ENCODE measurements at regions not wholly inside any gene's neighbourhood (a gene's known extent, or its start where the extent isn't known, plus 50 kb on each side); places are given as distances from the start of the nearest gene placed in this dataset.
"Not testable (repeated sequence)": the region's sequence is repeated elsewhere in the genome, so short reads cannot be mapped to it uniquely, and the experiment has no call there.

DNA sequence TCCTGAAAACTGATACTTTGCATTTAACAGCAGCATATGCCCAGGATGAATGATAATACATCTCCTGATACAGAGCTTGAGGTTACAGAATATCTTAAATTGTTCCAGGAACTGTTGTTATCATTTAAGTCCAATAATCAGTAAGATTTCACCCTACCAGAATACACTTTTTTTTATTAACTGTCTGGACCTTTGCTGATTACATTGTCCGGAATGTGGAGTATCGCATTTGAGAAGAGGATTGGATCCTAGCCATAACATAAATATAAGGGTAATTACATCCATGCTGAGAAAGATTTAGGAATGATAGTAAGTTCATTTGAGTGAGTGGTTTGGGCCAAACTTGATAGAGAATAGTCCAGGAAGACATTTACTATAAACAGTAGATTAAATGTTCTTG, 112.2 kb upstream of the FBXO28 start:
- POLR2A ChIA-PET, H3K27ac Mint-ChIP-seq, CTCF ChIA-PET: not testable (repeated sequence)

DNA sequence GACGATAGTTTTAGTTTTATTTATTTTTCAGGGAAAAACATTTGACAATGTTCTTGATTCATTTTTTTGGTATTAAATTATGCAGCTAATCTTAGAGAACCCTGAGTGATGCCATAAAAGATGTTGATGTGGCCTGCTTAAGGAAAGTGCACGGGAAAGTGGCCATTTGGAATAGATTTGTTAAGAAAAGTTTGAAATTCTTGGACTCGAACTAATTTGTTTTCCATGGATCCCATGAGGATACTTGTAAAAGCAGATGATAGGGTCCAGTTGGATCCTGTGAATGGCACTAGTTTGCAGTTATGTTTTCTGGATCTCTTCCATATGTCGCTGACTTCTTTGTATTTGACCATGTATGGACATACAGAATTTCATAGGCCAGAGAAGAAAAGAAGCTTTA, 114.2 kb upstream of the FBXO28 start:
- H3K36me3 Mint-ChIP-seq, result not testable (repeated sequence)
- peaks cover 16% of the 10 kb centered on the region for H3K4me1 Mint-ChIP-seq (ENCODE audit: low read depth)

More for the DNA sequence above, 112.2 kb upstream of the FBXO28 start:
- H3K4me3 Mint-ChIP-seq, H3K27me3 Mint-ChIP-seq, H3K9me3 Mint-ChIP-seq, DNase-seq: not testable (repeated sequence)
- H3K4me1 Mint-ChIP-seq (ENCODE audit: low read depth), result peaks cover 16% of the 10 kb centered on the region
- peaks cover 12% of the 10 kb centered on the region for H3K36me3 Mint-ChIP-seq
- intact Hi-C loops (cut with micrococcal nuclease), result loop anchor here (5.0 kb wide), 1 partner anchor 304 kb away; no protein-coding TSS in a partner anchor

DNA sequence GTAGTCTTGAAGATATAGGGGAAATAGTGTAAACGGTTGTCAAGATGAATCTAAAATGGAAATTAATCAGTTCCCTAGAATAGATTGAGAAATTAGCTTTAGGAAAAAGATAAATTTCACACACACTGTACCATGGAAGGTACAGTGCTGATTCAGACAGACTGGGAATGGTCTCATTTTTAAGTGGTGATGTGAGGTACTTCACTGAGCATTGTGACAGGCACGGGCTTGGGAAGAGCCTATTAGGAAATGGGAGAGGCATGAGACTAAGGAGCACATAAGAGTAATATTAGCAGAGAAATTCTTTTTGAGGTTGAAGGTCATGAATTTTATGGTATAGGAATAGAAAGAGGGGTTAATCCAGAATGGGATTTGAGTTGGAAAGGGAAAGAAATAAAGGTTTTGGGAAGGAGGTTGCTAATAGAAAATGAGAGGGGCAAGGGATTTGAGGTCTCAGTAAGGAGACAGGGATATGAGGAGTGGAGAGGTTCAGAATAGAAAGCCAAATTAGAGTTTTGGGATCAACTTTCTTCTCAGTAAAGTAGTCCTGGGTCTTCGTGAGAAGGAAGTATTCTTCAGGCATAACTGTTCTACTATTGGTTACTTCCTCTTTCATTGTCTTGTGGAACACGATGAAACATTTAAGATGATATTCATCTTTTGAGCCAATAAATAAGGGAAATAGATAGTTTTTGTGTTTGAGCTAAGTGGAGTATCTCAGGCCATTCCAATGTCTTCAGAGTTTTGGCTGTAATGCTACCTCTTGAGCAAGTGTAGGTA, 115.0 kb upstream of the FBXO28 start:
- CTCF ChIA-PET; H3K36me3 Mint-ChIP-seq; H3K9me3 Mint-ChIP-seq; POLR2A ChIA-PET; DNase-seq; H3K4me3 Mint-ChIP-seq; H3K27ac Mint-ChIP-seq; H3K4me1 Mint-ChIP-seq (ENCODE audit: low read depth); H3K27me3 Mint-ChIP-seq: not testable (repeated sequence)
- intact Hi-C loops (cut with micrococcal nuclease), result loop anchor here (10.0 kb wide), 1 partner anchor 436 kb away; the partner anchor contains the start of gene WDR26

More for the DNA sequence above, 114.2 kb upstream of the FBXO28 start:
- intact Hi-C loops (cut with micrococcal nuclease), result loop anchor here (5.0 to 10.0 kb wide), 2 partner anchors 302 to 435 kb away; partner anchors contain the start of gene WDR26
- H3K27ac Mint-ChIP-seq, POLR2A ChIA-PET, H3K9me3 Mint-ChIP-seq, CTCF ChIA-PET, H3K27me3 Mint-ChIP-seq, DNase-seq, H3K4me3 Mint-ChIP-seq: not testable (repeated sequence)

DNA sequence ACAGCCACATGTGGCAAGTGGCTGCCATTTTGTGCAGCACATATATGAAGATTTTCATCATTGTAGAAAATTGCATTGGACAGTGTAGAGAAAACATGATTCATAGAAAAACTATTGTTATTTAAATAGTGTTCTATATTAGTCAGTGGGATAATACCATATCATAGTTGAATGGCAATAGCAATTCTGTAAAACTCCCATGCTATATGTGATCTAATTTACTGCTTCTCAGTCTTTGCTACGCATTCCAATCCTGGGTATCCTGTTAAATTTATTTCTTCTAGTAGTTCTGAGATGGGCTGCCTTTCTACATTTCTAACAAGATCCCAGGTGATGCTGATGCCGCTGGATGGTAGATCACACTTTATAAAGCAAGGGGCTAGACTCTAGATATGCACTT, 117.5 kb upstream of the FBXO28 start:
- H3K9me3 Mint-ChIP-seq; H3K4me3 Mint-ChIP-seq; H3K4me1 Mint-ChIP-seq (ENCODE audit: low read depth); H3K27me3 Mint-ChIP-seq; H3K27ac Mint-ChIP-seq; H3K36me3 Mint-ChIP-seq; CTCF ChIA-PET; POLR2A ChIA-PET; DNase-seq: not testable (repeated sequence)
- intact Hi-C loops (cut with micrococcal nuclease), result loop anchor here (10.0 kb wide), 1 partner anchor 438 kb away; the partner anchor contains the start of gene WDR26

DNA sequence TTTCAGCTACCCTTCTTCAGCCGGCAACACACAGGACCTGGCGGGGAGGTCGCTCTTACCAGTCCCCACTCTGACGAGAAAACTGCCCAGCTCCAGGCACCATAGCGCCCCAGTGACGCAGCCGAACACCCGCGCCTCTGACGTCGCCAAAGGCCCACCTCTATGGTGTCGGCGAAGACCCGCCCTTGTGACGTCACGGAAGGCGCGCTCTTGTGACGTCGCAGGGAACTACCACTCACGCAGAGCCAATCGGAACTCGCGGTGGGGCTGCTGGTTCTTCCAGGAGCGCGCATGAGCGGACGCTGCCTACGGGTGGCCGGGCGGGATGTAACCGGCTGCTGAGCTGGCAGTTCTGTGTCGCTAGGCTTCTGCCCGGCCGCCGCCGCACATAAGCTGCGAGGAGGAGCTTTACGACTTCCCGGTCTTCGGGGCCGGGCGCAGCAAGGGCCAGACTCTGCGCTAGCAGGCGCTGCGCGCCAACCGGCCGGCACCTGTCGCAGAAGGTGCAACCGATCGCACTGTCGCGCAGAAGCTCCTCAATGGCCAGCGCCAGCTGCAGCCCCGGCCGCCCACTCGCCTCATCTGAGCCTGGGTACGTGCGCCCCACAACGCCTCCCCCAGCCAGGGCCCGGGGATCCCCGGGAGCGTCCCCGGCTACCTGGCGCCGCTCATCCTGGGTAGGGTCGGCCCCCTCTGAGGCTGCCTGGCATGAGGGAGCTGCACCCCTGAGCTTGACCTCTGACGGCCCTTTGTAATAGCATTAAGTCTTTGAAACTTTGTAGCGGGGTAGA, 121.3 kb upstream of the FBXO28 start:
- not testable (repeated sequence) for H3K36me3 Mint-ChIP-seq; H3K4me1 Mint-ChIP-seq (ENCODE audit: low read depth); H3K9me3 Mint-ChIP-seq; H3K27me3 Mint-ChIP-seq
- intact Hi-C loops (cut with micrococcal nuclease), result loop anchor here (2.0 to 10.0 kb wide), 5 partner anchors 148 to 442 kb away; partner anchors contain the start of genes CNIH4, NVL, TP53BP2 and WDR26
- ChIA-PET POLR2A (interaction anchor here (1.6 kb wide), 1 partner anchor 147 kb away, joined by 11 read pairs; the partner anchor contains the start of gene TP53BP2), CTCF (interaction anchor here (0.6 to 1.1 kb wide), 2 partner anchors 11 to 290 kb away, joined by 3 to 4 read pairs; no protein-coding TSS in a partner anchor)
- Mint-ChIP-seq H3K27ac (peak overlapping the region; percentile 96), H3K4me3 (peak overlapping the region; percentile 90)
- peak; percentile 100 for DNase-seq

DNA sequence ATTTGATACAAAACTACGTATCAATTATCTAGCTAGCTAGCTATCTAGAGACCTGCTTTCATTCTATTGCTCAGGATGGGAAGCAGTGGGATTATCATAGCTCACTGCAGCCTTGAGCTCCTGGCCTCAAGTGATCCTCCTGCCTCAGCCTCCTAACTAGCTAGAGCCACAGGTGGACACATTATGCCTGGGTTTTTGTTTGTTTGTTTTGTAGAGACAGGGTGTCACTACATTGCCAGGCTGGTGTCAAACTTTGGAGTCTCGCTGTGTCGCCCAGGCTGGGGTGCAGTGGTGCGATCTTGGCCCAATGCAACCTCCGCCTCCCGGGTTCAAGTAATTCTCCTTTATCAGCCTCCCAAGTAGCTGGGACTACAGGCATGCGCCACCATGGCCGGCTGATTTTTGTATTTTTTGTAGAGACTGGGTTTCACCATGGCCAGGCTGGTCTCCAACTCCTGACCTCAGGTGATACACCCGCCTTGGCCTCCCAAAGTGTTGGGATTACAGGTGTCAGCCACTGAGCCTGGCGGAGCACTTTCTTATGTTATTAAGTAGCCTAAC, 122.5 kb upstream of the FBXO28 start:
- POLR2A ChIA-PET; H3K27me3 Mint-ChIP-seq; H3K36me3 Mint-ChIP-seq; DNase-seq; H3K9me3 Mint-ChIP-seq; CTCF ChIA-PET; H3K4me1 Mint-ChIP-seq (ENCODE audit: low read depth); H3K4me3 Mint-ChIP-seq: not testable (repeated sequence)
- peak overlapping the region; percentile 18 for H3K27ac Mint-ChIP-seq
- intact Hi-C loops (cut with micrococcal nuclease), result loop anchor here (5.0 to 10.0 kb wide), 4 partner anchors 274 to 443 kb away; partner anchors contain the start of genes CNIH4, NVL and WDR26

DNA sequence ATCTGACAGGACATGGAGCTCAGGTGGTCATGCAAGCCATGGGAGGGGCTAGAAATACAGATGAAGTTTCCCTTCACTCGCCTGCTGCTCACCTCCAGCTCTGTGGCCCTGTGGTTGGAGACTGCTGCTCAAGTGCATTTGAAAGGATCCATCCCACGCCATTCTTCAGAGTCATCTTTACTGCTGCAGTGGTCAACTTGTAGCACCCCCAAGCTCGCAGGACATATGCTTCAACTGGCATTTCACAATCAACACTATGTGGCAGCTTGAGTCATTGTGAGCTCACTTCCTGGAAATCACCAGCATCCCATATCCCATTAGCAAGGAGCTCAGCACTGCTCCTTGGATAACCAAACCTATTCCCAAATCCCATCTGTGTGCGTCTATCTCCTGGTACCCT, 116.2 kb upstream of the TP53BP2 start:
- POLR2A ChIA-PET; H3K4me1 Mint-ChIP-seq (ENCODE audit: low read depth); intact Hi-C loops (cut with micrococcal nuclease); H3K4me3 Mint-ChIP-seq; H3K36me3 Mint-ChIP-seq; H3K27me3 Mint-ChIP-seq; DNase-seq; H3K27ac Mint-ChIP-seq; H3K9me3 Mint-ChIP-seq; CTCF ChIA-PET: not testable (repeated sequence)

DNA sequence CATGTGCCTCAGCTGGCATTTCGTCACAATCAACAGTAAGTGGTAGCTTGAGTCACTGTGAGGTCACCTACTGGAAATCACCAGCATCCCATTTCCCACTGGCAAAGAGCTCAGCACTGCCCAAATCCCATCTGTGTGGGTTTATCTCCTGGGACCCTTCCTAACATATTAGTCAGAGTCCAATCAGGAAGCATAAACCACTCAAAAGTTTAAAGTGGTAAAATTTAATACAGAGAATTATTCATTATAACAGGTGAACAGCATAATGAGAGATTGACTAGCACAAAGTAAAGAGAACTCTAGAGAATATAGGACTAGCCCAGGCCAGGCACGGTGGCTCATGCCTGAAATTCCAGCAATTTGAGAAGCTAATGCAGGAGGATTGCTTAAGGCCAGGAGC, 107.1 kb upstream of the TP53BP2 start:
- H3K27me3 Mint-ChIP-seq; DNase-seq; H3K4me3 Mint-ChIP-seq; H3K36me3 Mint-ChIP-seq; intact Hi-C loops (cut with micrococcal nuclease); H3K27ac Mint-ChIP-seq; CTCF ChIA-PET; H3K4me1 Mint-ChIP-seq (ENCODE audit: low read depth); H3K9me3 Mint-ChIP-seq; POLR2A ChIA-PET: not testable (repeated sequence)

DNA sequence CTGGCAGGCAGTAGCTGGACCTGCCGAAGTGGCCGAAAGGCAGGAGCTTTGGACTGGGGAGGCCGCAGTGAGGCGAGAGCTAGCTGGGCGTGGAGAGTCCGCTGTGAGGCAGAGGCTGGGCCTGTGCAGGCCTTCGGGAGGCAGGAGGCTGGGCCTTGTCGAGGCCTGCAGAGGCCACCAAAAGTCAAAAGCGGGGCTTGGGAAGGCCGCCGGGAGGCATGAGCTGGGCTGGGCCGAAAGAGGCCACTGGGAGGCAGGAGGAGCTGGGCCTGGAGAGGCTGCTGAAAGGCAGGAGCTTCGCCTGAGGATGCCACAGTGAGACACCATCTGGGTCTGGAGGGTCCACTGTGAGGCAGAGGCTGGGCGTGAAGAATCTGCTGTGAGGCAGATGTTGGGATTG, 105.8 kb upstream of the TP53BP2 start:
- intact Hi-C loops (cut with micrococcal nuclease); CTCF ChIA-PET; H3K27ac Mint-ChIP-seq; POLR2A ChIA-PET; H3K4me3 Mint-ChIP-seq; H3K36me3 Mint-ChIP-seq; H3K27me3 Mint-ChIP-seq; H3K9me3 Mint-ChIP-seq; DNase-seq; H3K4me1 Mint-ChIP-seq (ENCODE audit: low read depth): not testable (repeated sequence)

DNA sequence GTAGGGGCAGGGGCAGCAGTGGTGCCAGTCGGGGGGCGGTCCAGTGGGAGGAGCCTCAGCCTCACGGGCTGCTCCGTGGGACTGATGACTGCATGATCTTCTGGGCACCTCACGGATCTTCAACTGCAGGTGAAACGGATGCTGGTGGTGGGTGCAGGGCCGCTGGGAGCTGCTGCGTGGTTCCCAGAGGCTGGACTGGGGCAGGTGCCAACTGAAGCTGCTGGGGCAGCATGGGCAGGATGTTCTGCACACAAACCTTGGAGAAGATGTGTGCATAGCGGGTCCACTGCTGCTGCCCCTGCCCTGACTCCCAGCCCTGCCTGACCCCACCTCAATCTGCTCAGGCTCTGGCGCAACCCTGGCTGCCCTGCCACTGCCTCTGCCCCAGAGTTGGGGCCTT, 104.2 kb upstream of the TP53BP2 start:
- H3K36me3 Mint-ChIP-seq; H3K4me1 Mint-ChIP-seq (ENCODE audit: low read depth); CTCF ChIA-PET; H3K9me3 Mint-ChIP-seq; POLR2A ChIA-PET; intact Hi-C loops (cut with micrococcal nuclease); DNase-seq; H3K27me3 Mint-ChIP-seq; H3K4me3 Mint-ChIP-seq; H3K27ac Mint-ChIP-seq: not testable (repeated sequence)

DNA sequence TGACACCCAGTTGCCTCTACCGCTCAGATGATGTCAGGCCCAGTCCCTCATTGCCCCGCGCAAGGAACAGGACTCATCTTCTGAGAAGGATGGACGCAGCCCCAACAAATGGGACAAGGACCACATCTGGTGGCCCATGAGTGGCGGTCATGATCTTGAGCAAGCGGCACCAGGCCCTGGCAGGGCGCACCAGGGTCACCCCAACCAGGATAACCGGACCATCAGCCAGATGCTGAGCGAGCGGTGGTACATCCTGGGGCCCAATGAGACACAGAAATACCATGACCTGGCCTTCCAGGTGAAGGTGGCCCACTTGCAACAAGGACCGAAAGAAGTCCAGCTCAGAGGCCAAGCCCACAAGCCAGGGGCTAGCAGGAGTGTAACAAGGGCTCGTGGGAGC, 102.3 kb upstream of the TP53BP2 start:
- H3K4me3 Mint-ChIP-seq; H3K27me3 Mint-ChIP-seq; H3K27ac Mint-ChIP-seq; H3K4me1 Mint-ChIP-seq (ENCODE audit: low read depth); CTCF ChIA-PET; DNase-seq; intact Hi-C loops (cut with micrococcal nuclease); H3K9me3 Mint-ChIP-seq; H3K36me3 Mint-ChIP-seq; POLR2A ChIA-PET: not testable (repeated sequence)

DNA sequence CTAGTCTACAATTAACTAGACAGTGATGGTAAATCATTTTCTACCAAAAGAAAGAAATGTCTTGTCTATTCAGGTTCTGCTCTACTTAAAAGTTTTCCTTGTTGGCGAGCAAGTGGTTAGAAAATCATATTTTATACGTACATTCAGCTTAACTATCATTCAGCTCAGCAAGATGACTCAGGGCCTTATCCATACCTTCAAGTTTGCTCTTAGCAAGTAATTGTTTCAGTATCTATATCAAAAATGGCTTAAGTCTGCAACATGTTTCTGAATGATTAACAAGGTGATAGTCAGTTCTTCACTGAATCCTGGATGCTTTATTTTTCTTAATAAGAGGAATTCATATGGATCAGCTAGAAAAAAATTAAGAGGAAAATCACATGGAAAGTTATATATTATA, 90.8 kb upstream of the TP53BP2 start:
- CTCF ChIA-PET; H3K36me3 Mint-ChIP-seq; H3K27ac Mint-ChIP-seq; H3K4me3 Mint-ChIP-seq; intact Hi-C loops (cut with micrococcal nuclease); H3K4me1 Mint-ChIP-seq (ENCODE audit: low read depth); POLR2A ChIA-PET; H3K9me3 Mint-ChIP-seq; DNase-seq; H3K27me3 Mint-ChIP-seq: not testable (repeated sequence)
